Peyer's patch (tissue), 4 donors: ENCODE measurements at regions not wholly inside any gene's neighbourhood (a gene's known extent, or its start where the extent isn't known, plus 50 kb on each side); places are given as distances from the start of the nearest gene placed in this dataset.

Experiments
- CTCF ChIP-seq, 6 experiments: fragments of 450-650 bp in 4 of 6; fragments of 200-600 bp in 2 of 6; sonication (generic) in 1 of 6; IDR thresholded peaks; one replicate each; pipeline ENCODE4 v1.5.1; 2017 to 2019; ENCODE audit warnings: antibody characterized with exemption in 6 of 6, mild to moderate bottlenecking in 3 of 6, moderate library complexity in 1 of 6
- POLR2A ChIP-seq, 2 donors: fragments of 450-650 bp; IDR thresholded peaks; one replicate each; pipeline ENCODE4 v1.5.1; 2017; ENCODE audit warnings: antibody characterized with exemption in 2 of 2, mild to moderate bottlenecking in 2 of 2, moderate library complexity in 2 of 2

DNA sequence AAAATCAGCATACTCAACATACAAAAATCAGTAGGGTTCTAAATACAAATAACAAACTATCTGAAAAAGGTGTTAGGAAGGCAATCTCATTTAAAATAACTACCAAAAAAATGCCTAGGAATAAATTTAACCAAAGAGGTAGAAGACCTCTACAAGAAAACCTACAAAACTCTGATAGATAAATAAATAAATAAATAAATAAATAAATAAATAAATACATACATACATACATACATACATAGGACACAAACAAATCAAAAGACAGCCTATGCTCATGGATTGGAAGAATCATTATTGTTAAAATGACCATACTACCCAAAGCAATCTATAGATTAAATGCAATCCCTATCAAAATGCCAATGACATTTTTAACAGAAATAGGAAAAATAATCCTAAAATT is 194.7 kb downstream of the BARHL2 start:
- TF ChIP-seq CTCF (IDR thresholded peaks at IDR 0.05) (no peak), POLR2A (IDR thresholded peaks at IDR 0.05) (no peak)
